CD4-positive, alpha-beta T cell treated with Interleukin-4 for 1 hour (primary cell): ENCODE measurements at regions not wholly inside any gene's neighbourhood (a gene's known extent, or its start where the extent isn't known, plus 50 kb on each side); places are given as distances from the start of the nearest gene placed in this dataset.

Experiments
- DNase-seq, 2 donors: peaks; one replicate each; pipeline ENCODE4 v3.0.0-alpha.2; 2020 to 2022

DNA sequence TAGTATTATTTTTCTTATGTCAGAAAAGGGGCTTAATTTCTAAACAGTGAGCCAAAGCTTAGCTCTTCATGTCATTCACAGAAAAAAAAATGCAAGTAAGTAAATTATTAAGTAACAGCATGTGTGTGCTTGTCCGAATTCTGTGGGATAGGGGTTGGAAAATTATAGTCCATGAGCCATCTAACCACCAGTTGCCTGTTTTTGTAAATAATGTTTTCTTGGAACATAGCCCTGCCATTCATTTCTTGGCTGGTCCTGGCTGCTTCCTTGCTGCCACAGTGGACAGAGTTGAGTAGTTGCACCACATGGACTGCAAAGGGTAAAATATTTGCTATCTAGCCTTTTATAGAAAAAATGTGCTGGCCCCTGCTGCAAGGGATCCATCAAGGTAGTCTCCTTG, 513.7 kb upstream of the WWC1 start:
- DNase-seq: no peak

DNA sequence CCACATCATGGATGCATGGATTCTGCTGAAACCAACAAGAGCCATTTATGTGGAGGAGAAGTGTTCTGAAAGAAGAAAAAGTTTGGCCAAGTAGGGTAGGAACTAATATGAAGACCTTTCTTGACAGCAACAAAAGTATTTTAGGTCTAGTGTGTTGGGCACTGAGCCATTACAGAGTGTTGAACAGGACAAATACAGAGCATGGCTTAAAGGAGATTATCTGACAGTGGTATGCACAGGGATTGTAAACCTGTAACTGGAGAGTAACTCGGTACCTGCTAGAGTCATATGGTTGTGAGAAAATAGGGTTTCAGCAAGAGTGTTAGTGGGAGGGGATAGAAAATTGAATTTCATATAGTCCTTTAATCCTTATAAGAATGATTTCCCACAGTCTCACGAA, 513.2 kb upstream of the WWC1 start:
- no peak for DNase-seq

DNA sequence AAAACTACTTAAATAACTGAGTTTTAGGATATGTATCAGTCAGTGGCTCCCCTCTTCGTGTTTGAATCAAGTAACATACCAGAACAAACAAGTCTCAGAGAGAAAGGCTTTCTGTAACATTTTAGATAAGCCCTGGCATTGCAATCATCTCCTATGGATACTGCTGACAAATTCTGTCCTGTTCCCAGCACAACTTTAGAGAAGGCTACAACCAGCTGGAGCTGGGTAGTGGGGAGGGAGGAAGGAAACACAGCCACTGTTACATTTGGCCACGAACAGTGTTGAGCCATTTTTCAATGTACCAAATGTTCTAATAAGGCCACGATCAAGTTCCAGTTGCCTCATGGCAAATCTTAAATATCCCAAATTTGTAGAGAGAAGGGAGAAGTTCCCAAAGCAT, 511.8 kb upstream of the WWC1 start:
- DNase-seq: no peak

DNA sequence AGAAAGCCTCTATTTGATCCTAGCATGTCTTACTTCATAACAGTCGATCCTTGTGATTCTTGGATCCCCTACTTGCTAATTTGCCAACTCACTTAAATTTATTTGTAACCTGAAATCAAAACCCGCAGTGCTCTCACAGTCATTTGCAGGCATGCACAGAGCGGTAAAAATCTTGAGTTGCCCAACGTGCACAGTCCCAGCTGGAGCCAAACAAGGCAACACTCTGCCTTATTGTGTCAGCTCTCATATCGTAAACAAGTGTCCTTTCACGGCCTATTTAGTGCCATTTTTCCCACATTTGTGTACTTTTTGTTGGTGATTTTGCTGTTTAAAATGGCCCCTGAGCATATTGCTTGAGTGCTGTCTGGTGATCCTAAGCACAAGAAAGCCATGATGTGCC, 511.3 kb upstream of the WWC1 start:
- DNase-seq: no peak

DNA sequence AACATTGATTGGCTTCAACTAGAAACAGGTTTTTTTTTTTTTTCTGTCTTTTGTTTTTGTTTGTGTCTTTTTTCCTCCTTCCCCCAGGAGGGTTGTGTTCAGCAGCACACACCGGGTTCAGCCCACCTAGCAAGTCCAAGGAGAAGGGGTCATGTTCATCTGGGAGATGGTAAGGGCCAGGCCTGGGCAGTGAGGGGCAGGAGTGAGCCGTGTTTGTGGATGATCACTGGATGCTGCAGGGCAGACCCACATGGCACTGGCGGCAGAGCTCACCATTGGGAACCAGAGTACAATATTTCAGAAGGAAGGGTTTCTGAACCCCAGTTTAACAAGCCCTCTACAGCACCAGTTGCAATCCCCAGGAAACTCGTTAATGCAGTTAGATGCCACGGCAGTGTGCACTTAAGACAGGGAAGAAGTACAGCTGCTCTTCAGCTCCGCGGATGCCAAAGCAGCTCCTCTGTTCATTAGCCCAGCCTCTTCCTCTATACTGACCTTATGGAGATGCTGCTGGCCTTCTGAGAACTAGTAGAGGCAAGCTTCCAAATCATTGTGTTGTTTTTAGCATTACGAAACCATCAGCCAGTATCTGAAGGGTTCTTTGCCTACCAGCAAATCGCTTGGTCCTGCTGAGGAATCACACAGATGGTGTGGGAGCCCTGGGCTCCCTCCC, 508.2 kb upstream of the WWC1 start:
- DNase-seq: no peak

DNA sequence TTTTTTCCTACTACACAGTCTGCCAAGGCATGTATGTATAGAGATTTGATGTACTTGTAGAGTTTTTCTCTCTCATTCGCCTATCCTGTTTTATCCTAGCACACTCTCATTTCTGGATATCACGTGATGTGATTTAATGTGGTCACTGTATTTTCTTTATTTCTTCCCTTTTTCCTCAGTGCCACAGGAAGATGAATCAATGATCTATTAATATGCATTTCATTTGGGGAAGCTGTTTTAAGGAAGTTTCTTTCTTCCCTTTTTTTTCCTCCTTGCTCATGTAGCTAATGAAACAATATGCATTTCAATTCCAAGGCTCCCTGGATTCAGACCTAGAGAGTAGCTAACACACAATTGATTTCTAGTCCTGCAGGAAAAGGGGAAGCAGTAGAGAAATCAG, 506.3 kb upstream of the WWC1 start:
- no peak for DNase-seq

DNA sequence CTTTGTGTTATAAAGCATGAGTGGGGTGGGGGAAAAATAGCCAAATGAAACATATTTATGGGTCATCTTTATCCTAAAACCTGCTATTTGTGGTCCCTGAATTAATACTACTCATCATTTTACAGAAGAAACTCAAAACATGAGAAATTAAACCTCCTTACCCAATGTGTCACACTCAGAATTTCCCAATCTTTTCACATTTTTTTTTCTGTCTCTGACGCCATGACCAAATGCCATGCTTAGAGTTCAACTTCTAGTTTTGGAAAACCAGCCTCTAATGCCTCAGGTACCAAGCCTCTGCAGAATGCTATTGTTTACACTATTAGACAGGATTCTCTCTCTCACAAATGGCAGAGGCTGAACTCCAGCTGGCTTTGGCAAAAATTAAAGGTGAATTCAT, 505.5 kb upstream of the WWC1 start:
- no peak for DNase-seq

DNA sequence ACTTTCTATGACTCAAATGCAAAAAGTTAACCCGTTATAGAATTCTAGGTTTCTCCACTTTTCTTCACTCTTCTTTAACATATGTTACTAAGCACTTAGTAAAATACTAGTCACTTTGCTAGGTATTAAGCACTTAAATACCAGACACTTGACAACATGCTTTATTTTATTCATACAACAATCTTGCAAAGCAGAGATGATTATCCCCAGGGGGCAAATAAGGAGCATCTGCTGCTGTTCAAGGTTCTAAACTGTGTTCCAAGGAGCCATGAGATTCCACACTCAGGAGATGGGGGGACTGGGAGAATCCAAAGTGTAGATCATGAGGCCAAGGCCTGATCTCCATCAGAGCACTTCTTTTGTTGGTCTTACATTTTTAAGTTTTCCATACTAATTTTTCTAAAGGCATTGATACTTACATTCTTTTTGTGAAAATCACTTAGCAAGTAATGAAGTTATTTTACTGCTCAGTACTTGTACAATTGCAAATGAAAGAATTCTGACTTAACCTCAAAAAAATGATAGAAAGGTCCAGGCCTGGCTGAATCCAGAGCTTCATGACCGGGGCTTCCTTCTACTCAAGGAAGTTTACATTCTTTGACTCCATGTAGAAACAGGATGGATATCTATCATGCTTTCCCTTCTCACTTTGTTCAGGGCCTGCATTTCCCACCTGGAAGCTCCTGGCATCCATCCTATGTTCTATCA, 504.4 kb upstream of the WWC1 start:
- DNase-seq: no peak

DNA sequence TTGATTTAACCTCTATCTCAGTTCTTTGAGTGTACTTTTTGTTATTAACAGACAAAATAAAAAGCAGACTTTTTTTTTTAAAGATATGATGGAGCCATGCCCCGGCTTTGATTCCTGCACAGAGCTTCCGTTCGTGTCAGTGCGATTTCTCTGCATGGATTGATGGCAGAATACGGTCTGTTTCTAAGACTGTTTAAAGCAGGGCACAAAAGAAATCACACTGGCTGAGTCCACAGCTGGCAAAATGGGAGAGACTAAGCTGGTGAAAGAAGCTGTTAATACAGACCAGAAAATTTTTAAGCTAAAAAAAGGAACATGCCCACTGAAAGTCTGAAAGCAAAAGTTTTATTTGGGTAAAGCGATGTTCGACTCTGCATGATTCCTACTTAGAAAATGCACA, 501.4 kb upstream of the WWC1 start:
- DNase-seq: no peak

DNA sequence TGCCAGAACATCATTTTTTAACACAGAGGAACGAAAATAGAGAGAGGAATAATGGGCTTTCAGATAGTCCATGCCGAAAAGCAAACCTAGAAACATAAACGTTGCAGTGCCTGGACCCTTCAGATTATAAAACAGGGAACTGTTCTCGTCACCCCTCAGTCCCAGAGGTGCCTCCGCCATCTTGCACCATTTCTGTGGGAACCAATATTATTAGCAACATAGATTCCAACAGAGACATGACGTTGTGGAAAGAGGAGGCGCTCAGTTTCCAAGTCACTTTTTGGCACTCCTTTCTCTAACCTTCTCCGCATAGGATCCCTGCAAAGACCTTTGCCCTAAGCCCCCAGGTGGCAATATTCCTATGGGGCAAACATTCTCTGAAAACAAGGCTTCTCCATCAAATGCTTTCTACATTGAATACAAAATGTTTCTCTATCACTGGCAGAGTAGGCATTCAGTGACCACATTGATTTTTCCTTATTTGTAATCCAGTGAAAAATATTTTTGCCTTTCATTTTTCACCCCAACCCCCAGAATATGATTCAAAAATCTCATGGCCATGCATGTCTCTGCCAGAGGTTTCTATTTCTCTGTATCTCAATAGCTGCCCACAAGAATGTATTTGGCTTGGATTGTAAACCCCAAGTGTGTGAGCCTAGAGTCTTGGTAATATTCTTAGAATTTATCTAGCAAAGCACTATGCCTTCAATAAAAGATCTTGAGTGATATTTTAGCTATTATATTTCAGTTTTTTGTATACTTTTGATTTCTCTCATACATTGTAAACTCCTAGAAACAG, 500.8 kb upstream of the WWC1 start:
- no peak for DNase-seq

DNA sequence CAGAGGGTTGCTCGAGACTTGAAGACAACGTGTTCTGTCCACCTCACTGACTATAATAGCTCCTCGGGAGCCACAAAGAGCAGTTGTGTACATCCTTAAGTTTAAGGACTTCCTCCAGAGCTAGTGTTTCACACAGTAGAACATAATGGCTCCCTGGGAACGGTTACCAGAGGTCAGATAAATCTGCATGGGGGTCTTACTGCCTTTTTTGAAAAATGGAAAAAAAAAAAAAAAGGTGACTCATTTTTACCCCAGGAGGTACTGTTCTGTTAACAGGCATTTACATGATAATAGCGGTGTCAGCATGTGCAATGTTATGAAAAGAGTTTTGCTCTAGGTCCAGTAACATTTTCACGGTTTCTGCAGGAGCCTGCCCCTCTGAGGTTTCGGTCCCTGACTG, 498.9 kb upstream of the WWC1 start:
- DNase-seq: no peak

DNA sequence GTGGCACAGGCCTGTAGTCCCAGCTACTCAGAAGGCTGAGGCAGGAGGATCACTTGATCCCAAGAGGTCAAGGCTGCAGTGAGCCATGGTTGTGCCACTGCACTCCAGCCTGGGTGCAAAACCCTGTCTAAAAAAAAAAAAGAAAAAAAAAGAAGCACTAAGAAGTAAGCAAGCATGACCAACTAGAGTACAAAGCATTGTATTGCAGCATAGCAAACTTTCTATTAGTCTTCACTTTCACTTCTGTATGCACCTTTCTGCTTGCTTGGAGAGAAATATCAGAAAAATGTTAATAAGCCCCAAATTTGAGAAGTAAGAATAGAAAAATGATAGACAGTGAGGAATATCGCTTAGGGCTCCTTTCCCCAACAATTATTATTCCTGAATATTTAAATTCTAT, 497.7 kb upstream of the WWC1 start:
- no peak for DNase-seq

DNA sequence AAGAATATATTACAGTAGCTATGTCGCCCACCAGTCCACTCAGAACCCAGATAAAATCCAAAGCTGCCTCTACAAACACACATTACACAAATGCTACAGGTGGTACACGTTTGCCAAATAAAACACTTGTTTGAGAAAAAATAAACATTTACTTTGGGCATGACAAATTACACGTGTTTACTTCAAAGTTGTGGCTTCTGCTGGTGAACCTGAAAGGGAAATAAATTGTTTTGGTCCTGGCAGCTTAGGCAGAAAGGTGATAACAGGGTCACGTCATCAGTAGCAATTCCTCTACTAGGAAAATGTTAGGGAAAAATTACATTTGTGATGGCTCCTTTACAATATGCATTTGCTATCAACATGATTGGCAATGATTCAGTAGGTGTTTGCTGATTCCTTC, 497.3 kb upstream of the WWC1 start:
- DNase-seq: no peak

DNA sequence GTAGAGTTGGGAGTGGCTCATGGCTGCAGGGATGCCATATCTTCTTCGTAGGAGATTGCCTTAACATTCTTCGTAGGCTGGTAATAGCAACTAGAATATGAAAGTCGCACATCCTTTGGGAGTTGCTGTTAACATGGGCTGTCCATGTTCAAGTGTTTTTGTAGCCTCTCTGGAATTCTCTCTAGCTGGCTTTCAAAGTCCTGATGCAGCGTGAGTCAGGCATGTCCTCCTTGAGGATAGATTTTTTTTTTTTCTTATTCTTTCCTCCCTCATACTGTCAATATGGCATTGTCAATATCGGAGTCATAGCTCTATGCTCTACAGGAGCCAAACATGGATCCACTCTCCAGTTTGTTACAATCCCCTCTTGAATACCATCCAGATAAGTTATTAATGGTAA, 494.8 kb upstream of the WWC1 start:
- no peak for DNase-seq

DNA sequence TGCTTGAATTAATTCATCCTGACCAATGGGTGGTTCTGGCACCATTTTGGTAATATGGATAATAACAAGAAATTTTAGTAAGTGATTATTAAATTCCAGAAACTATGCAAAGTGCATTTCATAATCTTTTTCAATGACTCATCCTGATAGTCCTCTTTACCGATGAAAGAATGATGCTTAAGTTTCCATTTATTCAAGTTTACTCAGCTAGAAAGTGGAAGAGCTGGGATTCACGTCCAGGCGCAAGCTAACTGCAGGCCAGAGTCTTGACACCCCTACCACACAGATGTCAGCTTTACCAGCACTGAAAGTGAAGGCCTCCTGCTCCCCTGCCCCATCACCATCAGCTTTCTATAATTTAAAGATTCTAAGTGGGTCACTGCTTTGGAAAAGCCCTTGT, 493.5 kb upstream of the WWC1 start:
- DNase-seq: no peak

DNA sequence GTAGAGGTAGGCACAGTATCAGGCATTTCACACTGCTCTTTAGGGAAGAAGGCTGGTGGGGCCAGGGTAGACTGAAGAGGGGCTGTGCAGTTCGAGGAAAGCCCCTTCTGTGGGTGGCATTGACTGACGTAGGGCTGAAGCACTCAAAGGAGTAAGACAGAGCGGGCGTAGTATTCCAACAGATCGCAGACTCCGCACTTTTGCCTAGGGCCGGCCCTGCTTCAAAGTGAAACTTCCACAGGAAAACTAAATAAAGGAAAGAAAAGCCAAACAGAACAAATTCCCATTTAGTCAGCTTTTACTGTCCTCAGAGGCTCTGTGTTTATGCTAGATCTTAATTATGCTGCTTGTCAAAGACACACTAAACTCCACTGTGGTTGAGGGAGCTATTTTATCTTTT, 493.0 kb upstream of the WWC1 start:
- DNase-seq: no peak

DNA sequence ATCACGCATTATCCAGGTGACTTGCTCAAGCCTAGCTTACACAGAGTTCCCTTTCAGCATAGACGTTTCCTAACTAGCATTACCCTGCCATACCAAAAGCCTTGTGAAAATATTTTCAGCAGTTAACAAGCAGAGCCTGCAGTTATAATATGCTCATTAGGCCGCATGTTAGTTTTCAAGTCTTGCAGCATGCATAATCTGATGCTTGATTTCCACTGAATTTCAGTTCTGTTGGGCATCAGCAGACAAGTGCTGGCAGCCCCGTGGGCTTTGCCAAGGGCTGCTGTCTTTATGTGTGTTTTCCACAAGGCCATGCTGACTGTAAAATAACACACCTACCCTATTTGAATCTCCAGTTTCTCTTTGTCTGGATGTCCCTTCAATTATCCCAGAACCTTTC, 491.0 kb upstream of the WWC1 start:
- no peak for DNase-seq

DNA sequence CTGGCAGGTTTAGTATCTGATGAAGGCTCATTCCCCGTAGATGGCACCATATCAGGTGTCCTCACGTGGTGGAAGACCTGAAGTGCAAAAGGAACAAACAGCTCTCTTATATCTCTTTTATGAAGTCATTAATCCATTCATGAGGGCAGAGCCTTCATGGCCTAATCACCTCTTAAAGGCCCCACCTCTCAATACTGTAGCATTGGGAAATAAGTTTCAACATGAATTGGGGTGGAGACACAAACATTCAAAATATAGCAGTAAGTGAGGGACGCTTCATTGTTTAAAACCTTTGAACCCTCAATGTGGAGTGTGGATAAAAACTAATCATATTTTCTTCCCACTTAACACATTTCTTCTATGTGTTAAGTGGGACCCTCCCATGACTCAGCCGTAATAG, 489.4 kb upstream of the WWC1 start:
- DNase-seq: no peak

DNA sequence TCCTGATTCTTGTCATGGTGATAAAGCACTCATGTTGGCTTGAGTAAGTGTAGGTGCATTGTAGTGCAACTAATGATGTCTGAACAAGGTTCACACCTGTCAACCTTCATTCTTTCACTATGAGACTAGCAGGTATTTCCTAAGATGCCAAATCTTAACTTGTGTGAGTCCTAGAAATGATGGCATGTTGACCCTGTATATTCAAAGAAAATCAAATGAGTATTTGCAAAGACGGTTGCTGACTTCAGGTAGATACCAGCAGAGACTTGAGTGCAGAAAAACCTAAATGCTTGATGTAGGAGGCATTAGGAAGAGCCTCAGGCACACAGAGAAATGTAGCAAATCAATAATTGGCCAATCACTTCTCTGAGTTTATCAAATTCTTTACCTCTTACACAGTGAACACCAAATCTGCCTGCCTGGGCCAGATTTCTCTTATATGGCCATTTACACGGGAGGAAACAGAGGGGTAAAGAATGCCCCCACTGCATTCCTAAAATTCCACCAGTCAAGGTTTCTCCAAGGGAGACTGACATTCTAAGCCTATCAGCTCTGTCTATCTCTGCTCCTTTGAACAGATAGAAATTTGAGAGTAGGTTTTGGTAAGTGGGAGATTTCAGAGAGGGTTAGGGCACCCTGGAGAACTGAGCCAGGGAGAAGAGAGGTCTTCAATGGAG, 488.6 kb upstream of the WWC1 start:
- DNase-seq: no peak

DNA sequence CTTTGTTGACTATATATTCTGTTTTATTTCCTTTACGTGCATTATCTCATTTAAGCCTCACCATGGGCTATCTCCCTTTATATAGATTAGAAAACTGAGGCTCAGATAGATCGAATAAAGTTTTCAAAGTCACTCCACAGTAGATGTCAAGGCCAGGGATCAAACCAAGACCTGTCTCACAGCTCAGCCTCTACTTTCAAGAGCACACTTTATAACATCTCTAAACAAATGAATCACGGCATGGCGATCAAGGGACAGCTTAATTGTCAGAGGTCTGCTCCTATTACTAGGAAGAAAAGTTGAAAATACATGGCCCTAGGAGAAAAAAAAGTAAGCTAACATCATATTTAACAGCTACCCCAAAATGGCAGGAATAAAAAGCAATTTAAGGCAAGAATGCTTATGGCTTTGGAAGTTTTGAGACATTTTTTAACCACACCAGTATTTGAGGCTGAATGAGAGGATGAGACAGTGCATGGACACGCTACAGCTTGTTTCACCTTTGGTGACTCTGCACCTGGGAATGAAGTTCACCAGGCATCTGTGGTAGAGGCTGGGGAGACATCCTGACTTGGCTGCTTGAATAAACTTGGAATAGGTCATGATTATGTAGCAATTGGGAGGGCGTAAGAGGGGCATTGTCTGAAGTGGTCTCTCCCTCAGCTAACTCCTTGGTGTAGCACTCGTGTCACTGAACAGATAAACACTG, 486.8 kb upstream of the WWC1 start:
- no peak for DNase-seq

DNA sequence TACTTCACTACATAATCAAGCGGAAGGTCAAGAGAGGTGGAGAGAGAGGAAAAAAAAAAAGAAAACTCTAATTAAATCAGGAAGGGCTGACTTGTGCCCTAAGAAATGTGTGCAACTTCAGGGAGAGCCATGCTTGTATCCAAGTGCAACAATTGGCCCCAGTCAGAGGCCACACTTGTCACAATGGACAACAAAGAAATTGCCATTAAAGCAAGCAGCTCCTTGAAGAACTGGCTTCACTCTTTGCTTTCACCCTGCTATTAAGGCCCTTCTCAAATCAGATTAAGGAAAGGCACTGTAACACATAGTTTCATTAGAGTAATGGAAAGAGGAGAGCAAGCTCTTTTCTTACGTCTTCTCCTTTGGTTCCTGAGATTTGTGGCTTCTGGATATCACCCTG, 480.9 kb upstream of the WWC1 start:
- DNase-seq: no peak

DNA sequence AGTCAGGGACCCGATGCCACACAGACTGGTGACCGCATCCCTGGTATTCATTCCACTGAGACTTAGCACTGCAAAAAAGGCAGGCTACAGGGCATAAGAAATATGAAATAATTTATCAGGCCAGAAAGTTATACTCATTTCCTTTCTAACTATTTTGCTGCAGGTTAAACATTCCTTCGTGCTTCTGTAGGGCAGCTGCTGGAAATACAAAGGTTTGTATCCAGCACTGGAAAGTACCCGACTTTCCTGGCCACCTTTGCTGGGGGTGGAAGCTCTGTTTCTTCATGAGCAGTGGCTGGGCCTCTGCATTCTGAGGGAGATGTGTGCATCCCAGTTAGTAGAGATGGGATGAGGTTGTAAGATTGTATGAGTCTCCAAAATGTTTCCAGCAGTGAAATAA, 478.6 kb upstream of the WWC1 start:
- DNase-seq: no peak

DNA sequence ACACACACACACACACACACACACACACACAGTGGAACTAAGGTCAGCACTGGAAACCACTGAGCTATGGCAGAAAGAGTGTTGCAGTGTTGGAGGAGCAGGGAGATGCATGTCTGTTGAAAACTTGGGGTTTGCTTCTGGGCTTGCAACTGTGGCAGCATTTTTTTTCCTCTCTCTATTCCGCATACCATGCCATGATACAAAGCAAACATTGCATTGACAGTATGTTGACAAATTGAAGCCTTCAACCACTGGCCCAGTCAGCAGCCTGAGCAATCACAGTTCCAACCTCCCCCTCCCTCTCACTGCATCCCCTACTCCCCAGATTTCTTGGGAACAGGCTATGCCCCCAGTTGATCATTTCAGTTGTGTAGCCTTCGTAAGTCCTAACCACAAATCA, 478.1 kb upstream of the WWC1 start:
- DNase-seq: no peak
